ENCODE measurements at regions not wholly inside any gene's neighbourhood (a gene's known extent, or its start where the extent isn't known, plus 50 kb on each side); places are given as distances from the start of the nearest gene placed in this dataset.

DNA sequence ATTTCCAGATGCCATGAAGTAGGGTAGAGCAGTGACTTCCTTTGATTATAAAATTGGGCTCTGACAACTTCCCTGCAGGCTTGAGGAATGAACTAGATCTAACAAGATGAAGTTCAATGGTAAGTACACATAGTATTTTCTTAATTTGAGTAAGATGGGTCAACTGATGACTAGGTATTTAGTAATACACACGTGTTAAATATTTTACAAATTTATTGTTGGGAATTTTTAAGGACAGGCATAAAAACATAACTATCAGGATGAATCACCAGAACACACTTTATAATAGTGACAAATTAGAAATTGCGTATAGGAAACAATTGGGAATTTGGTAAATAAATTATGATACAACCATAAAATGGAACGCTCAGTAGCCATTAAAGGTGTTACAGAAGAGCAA lies 762.4 kb upstream of the SLC35B3 start:
- Mint-ChIP-seq H3K9me3 (ENCODE audit: unreplicated experiment) (no peaks in the 10 kb centered on the region), H3K27ac (ENCODE audit: unreplicated experiment) (no peak overlapping the region), H3K36me3 (ENCODE audit: low read depth, unreplicated experiment) (no peaks in the 10 kb centered on the region), H3K27me3 (ENCODE audit: low read depth, unreplicated experiment) (no peaks in the 10 kb centered on the region), H3K4me3 (ENCODE audit: unreplicated experiment) (no peak overlapping the region), H3K4me1 (ENCODE audit: low read depth, unreplicated experiment) (no peaks in the 10 kb centered on the region)
- Histone ChIP-seq H3K9me3 (ENCODE audit: insufficient read depth, low read depth, low read length) (no peaks in the 10 kb centered on the region), H3K27ac (ENCODE audit: low read depth, low read length) (no peak overlapping the region), H3K9ac (ENCODE audit: low read length) (no peak overlapping the region), H3K4me1 (ENCODE audit: insufficient read depth, low read length) (no peaks in the 10 kb centered on the region), H4K20me1 (ENCODE audit: insufficient read depth, low read length) (no peaks in the 10 kb centered on the region), H3K4me2 (ENCODE audit: low read length) (no peak overlapping the region), H3K27me3 (ENCODE audit: insufficient read depth, low read length) (no peaks in the 10 kb centered on the region), H3K79me2 (ENCODE audit: insufficient read depth, low read length) (no peaks in the 10 kb centered on the region), H3K36me3 (ENCODE audit: insufficient read depth, low read length) (no peaks in the 10 kb centered on the region), H3K4me3 (ENCODE audit: insufficient read depth, low read depth, low read length) (no peak overlapping the region), H2AFZ (ENCODE audit: low read depth, low read length) (no peak overlapping the region)
- no peak for DNase-seq (ENCODE audit: low read depth)
- TF ChIP-seq EZH2 (IDR thresholded peaks at IDR 0.05; ENCODE audit: insufficient read depth, low read length), result no peak
- TF ChIP-seq, protein P1, sequence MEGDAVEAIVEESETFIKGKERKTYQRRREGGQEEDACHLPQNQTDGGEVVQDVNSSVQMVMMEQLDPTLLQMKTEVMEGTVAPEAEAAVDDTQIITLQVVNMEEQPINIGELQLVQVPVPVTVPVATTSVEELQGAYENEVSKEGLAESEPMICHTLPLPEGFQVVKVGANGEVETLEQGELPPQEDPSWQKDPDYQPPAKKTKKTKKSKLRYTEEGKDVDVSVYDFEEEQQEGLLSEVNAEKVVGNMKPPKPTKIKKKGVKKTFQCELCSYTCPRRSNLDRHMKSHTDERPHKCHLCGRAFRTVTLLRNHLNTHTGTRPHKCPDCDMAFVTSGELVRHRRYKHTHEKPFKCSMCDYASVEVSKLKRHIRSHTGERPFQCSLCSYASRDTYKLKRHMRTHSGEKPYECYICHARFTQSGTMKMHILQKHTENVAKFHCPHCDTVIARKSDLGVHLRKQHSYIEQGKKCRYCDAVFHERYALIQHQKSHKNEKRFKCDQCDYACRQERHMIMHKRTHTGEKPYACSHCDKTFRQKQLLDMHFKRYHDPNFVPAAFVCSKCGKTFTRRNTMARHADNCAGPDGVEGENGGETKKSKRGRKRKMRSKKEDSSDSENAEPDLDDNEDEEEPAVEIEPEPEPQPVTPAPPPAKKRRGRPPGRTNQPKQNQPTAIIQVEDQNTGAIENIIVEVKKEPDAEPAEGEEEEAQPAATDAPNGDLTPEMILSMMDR (IDR thresholded peaks at IDR 0.05; ENCODE audit: insufficient read depth, low read depth, low read length), result no peak
- no peak for FAIRE-seq

DNA sequence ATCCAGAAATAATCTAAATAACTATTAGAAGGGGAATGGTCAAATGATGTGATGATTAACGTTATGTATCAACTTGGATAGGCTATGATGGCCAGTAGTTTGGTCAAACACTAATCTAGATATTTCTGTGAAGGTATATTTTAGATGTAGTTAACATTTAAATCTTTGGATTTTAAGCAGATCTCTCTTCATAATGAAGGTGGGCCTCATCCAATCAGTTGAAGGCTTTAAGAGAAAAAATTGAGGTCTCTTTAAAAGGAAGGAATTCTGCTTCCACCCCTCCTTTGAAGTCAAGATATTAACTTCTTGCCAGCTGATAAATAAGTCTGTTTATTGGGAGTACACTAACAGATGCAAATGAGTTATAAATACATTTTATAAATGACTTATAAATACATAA lies 760.0 kb upstream of the SLC35B3 start:
- FAIRE-seq (no peak), DNase-seq (ENCODE audit: low read depth) (no peak)
- Mint-ChIP-seq H3K4me1 (ENCODE audit: low read depth, unreplicated experiment) (no peaks in the 10 kb centered on the region), H3K9me3 (ENCODE audit: unreplicated experiment) (no peaks in the 10 kb centered on the region), H3K36me3 (ENCODE audit: low read depth, unreplicated experiment) (no peaks in the 10 kb centered on the region), H3K27ac (ENCODE audit: unreplicated experiment) (no peak overlapping the region), H3K4me3 (ENCODE audit: unreplicated experiment) (no peak overlapping the region), H3K27me3 (ENCODE audit: low read depth, unreplicated experiment) (no peaks in the 10 kb centered on the region)
- H3K27ac ChIP-seq (ENCODE audit: low read depth, low read length), result no peak overlapping the region
- no peaks in the 10 kb centered on the region for H3K9me3 ChIP-seq (ENCODE audit: insufficient read depth, low read depth, low read length)
- H3K4me2 ChIP-seq (ENCODE audit: low read length), result no peak overlapping the region
- H2AFZ ChIP-seq (ENCODE audit: low read depth, low read length), result no peak overlapping the region
- no peak overlapping the region for H3K9ac ChIP-seq (ENCODE audit: low read length)
- H3K4me3 ChIP-seq (ENCODE audit: insufficient read depth, low read depth, low read length), result no peak overlapping the region
- no peaks in the 10 kb centered on the region for H3K36me3 ChIP-seq (ENCODE audit: insufficient read depth, low read length)
- no peaks in the 10 kb centered on the region for H3K4me1 ChIP-seq (ENCODE audit: insufficient read depth, low read length)
- H4K20me1 ChIP-seq (ENCODE audit: insufficient read depth, low read length), result no peaks in the 10 kb centered on the region
- H3K27me3 ChIP-seq (ENCODE audit: insufficient read depth, low read length), result no peaks in the 10 kb centered on the region
- H3K79me2 ChIP-seq (ENCODE audit: insufficient read depth, low read length), result no peaks in the 10 kb centered on the region
- TF ChIP-seq, protein P1 (IDR thresholded peaks at IDR 0.05; ENCODE audit: insufficient read depth, low read depth, low read length), result no peak
- no peak for TF ChIP-seq EZH2 (IDR thresholded peaks at IDR 0.05; ENCODE audit: insufficient read depth, low read length)

DNA sequence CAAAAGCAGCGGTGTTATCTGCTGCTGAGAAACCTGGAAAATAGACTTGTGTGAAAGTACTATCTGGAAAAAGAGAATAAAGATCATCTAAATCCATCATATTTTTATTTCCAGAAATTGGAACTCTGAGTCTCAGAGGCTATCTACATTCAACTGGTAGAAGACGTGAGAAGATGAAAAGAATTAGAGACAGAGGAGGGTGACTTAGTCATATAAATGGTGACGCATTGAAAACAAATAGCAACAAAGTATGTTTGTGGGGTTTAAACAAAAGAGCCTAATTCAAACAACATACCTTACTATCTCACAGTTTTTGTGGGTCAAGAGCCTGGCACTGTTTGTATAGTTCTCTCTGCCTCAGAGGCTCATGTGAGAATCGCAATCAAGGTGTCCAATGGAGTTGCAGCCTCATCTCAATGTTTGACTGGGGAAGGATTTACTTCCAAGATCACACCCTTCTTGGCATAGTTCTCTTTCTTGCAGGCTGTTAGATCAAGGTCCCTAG lies 757.1 kb upstream of the SLC35B3 start:
- Histone ChIP-seq H3K4me3 (ENCODE audit: insufficient read depth, low read depth, low read length) (no peak overlapping the region), H3K79me2 (ENCODE audit: insufficient read depth, low read length) (no peaks in the 10 kb centered on the region), H3K27me3 (ENCODE audit: insufficient read depth, low read length) (no peaks in the 10 kb centered on the region), H3K9me3 (ENCODE audit: insufficient read depth, low read depth, low read length) (no peaks in the 10 kb centered on the region), H3K4me1 (ENCODE audit: insufficient read depth, low read length) (no peaks in the 10 kb centered on the region), H3K9ac (ENCODE audit: low read length) (no peak overlapping the region), H3K36me3 (ENCODE audit: insufficient read depth, low read length) (no peaks in the 10 kb centered on the region), H3K4me2 (ENCODE audit: low read length) (no peak overlapping the region), H3K27ac (ENCODE audit: low read depth, low read length) (no peak overlapping the region), H2AFZ (ENCODE audit: low read depth, low read length) (no peak overlapping the region), H4K20me1 (ENCODE audit: insufficient read depth, low read length) (no peaks in the 10 kb centered on the region)
- DNase-seq (ENCODE audit: low read depth), result no peak
- no peaks in the 10 kb centered on the region for H3K4me1 Mint-ChIP-seq (ENCODE audit: low read depth, unreplicated experiment)
- no peak overlapping the region for H3K4me3 Mint-ChIP-seq (ENCODE audit: unreplicated experiment)
- H3K27ac Mint-ChIP-seq (ENCODE audit: unreplicated experiment), result no peak overlapping the region
- H3K36me3 Mint-ChIP-seq (ENCODE audit: low read depth, unreplicated experiment), result no peaks in the 10 kb centered on the region
- TF ChIP-seq, protein P1 (IDR thresholded peaks at IDR 0.05; ENCODE audit: insufficient read depth, low read depth, low read length), result no peak
- no peak for TF ChIP-seq EZH2 (IDR thresholded peaks at IDR 0.05; ENCODE audit: insufficient read depth, low read length)
- no peaks in the 10 kb centered on the region for H3K9me3 Mint-ChIP-seq (ENCODE audit: unreplicated experiment)
- no peak for FAIRE-seq
- no peaks in the 10 kb centered on the region for H3K27me3 Mint-ChIP-seq (ENCODE audit: low read depth, unreplicated experiment)
